ENCODE measurements at regions not wholly inside any gene's neighbourhood (a gene's known extent, or its start where the extent isn't known, plus 50 kb on each side); places are given as distances from the start of the nearest gene placed in this dataset.

- TF ChIP-seq CTCF (IDR thresholded peaks at IDR 0.05) (no peak), POLR2A (IDR thresholded peaks at IDR 0.05) (no peak)
These were observed 629.1 kb upstream of the SLC10A2 start for GRCh38 chr13:103695320-103695719.
